OCI-LY3 (cell line): ENCODE measurements at regions not wholly inside any gene's neighbourhood (a gene's known extent, or its start where the extent isn't known, plus 50 kb on each side); places are given as distances from the start of the nearest gene placed in this dataset.

Experiments used
- H2AFZ ChIP-seq: fragments of 200-600, 300-600 bp; shearing (Covaris generic); 2 replicates; pipeline ENCODE4 v1.6.0; 2014; ENCODE audit warnings: antibody characterized with exemption, low read depth, low read length
- H3K27ac ChIP-seq: fragments of 200-600, 300-600 bp; sonication (generic); 2 replicates; pipeline ENCODE4 v1.5.1; 2014; ENCODE audit warnings: mild to moderate bottlenecking, low read length, moderate library complexity, mixed read lengths
- H3K27me3 ChIP-seq: fragments of 200-600, 300-600 bp; sonication (generic); 2 replicates; pipeline ENCODE4 v1.6.1; 2014; ENCODE audit warnings: low read depth, low read length, mixed read lengths
- H3K36me3 ChIP-seq: fragments of 200-600, 300-600 bp; sonication (generic); replicated peaks from 2 replicates; pipeline ENCODE3; 2014; ENCODE audit warnings: low read depth, low read length, mixed read lengths
- H3K4me1 ChIP-seq: fragments of 300-600, 200-600 bp; sonication (generic); 2 replicates; pipeline ENCODE4 v1.6.1; 2014; ENCODE audit warnings: low read length, mixed read lengths
- H3K4me2 ChIP-seq: fragments of 200-600, 300-600 bp; sonication (generic); 2 replicates; pipeline ENCODE4 v1.6.1; 2014; ENCODE audit warnings: low read length, mixed read lengths
- H3K4me3 ChIP-seq: fragments of 300-600, 200-600 bp; sonication (generic); 2 replicates; pipeline ENCODE4 v1.5.1; 2014; ENCODE audit warnings: antibody characterized with exemption, mild to moderate bottlenecking, low read length, moderate library complexity
- H3K79me2 ChIP-seq: fragments of 300-600, 200-600 bp; shearing (Covaris generic); 2 replicates; pipeline ENCODE4 v1.6.1; 2014; ENCODE audit warnings: mild to moderate bottlenecking, low read length, mixed read lengths
- H3K9ac ChIP-seq: fragments of 300-600, 200-600 bp; shearing (Covaris generic); 2 replicates; pipeline ENCODE4 v1.6.0; 2014; ENCODE audit warnings: mild to moderate bottlenecking, low read length, moderate library complexity
- H3K9me3 ChIP-seq: fragments of 200-600, 300-600 bp; shearing (Covaris generic); 2 replicates; pipeline ENCODE4 v1.6.1; 2014; ENCODE audit warnings: low read length, mixed read lengths; ENCODE audit not compliant: insufficient read depth
- H4K20me1 ChIP-seq: fragments of 200-600, 300-600 bp; sonication (generic); 2 replicates; pipeline ENCODE4 v1.6.1; 2016; ENCODE audit warnings: low read length, mixed read lengths; ENCODE audit not compliant: insufficient read depth
- EZH2phosphoT487 ChIP-seq: fragments of 200-600 bp; shearing (Covaris generic); IDR thresholded peaks from 2 replicates; pipeline ENCODE4 v1.6.1; 2018; ENCODE audit warnings: antibody characterized with exemption, mixed run types, low read depth
- TF ChIP-seq, protein P1 (sequence below): fragments of 200-600, 300-600 bp; sonication (generic); IDR thresholded peaks from 2 replicates; pipeline ENCODE4 v1.5.1; 2014; ENCODE audit warnings: antibody characterized with exemption, low read length, low read depth

DNA sequence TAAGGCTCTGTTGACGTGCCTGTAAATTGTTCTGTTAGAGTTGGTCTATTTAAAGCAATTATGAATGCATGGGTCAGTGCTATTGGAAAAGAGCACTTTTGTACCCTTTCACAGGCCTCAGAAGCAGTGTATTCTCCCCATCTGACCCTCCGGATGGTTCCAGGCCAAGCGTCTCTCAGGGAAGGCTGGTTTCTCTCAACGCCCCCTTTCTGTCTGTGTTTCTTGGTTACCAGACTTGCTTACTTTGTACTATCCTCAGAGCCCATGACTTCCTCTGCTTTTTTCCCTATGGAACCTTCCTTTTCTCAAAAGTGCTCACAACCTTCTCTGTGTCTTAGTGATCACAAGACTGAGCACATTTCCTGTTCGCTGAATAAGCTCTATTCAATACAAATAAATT, 559.3 kb upstream of the ZFP42 start:
- no peak for TF ChIP-seq EZH2phosphoT487
- TF ChIP-seq, protein P1, sequence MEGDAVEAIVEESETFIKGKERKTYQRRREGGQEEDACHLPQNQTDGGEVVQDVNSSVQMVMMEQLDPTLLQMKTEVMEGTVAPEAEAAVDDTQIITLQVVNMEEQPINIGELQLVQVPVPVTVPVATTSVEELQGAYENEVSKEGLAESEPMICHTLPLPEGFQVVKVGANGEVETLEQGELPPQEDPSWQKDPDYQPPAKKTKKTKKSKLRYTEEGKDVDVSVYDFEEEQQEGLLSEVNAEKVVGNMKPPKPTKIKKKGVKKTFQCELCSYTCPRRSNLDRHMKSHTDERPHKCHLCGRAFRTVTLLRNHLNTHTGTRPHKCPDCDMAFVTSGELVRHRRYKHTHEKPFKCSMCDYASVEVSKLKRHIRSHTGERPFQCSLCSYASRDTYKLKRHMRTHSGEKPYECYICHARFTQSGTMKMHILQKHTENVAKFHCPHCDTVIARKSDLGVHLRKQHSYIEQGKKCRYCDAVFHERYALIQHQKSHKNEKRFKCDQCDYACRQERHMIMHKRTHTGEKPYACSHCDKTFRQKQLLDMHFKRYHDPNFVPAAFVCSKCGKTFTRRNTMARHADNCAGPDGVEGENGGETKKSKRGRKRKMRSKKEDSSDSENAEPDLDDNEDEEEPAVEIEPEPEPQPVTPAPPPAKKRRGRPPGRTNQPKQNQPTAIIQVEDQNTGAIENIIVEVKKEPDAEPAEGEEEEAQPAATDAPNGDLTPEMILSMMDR, result no peak
- H2AFZ ChIP-seq, result no peak overlapping the region
- no peaks in the 10 kb centered on the region for H3K4me1 ChIP-seq
- H3K9ac ChIP-seq, result no peak overlapping the region
- no peak overlapping the region for H3K4me2 ChIP-seq
- H3K27ac ChIP-seq, result no peak overlapping the region
- no peaks in the 10 kb centered on the region for H3K79me2 ChIP-seq
- no peaks in the 10 kb centered on the region for H3K36me3 ChIP-seq
- no peaks in the 10 kb centered on the region for H4K20me1 ChIP-seq
- H3K27me3 ChIP-seq, result no peaks in the 10 kb centered on the region
- no peak overlapping the region for H3K4me3 ChIP-seq
- H3K9me3 ChIP-seq, result no peaks in the 10 kb centered on the region

DNA sequence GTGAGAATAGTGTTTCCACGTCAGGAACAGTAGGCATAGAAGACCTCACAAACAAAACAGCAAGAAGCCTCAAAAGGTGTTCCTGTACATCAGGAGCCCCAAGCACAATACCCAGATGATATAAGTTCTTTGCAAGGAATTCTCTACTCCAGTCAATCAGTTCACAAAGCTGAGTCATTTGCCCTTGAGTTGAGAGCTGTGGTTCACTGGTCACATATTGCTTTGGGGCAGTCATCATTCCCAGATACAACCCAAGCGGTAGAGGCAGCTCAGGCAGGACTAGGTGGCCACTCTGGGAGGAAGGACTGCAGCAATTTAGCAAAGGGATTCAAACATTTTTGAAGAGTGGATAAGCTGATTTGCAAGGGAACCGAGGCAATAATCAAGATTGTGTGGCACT, 551.5 kb upstream of the ZFP42 start:
- no peaks in the 10 kb centered on the region for H3K9me3 ChIP-seq
- no peaks in the 10 kb centered on the region for H3K79me2 ChIP-seq
- no peaks in the 10 kb centered on the region for H3K4me1 ChIP-seq
- no peak overlapping the region for H3K27ac ChIP-seq
- TF ChIP-seq, protein P1, result no peak
- TF ChIP-seq EZH2phosphoT487, result no peak
- H3K4me3 ChIP-seq, result no peak overlapping the region
- H3K4me2 ChIP-seq, result no peak overlapping the region
- no peak overlapping the region for H3K9ac ChIP-seq
- H4K20me1 ChIP-seq, result no peaks in the 10 kb centered on the region
- no peak overlapping the region for H2AFZ ChIP-seq
- H3K36me3 ChIP-seq, result no peaks in the 10 kb centered on the region
- no peaks in the 10 kb centered on the region for H3K27me3 ChIP-seq

DNA sequence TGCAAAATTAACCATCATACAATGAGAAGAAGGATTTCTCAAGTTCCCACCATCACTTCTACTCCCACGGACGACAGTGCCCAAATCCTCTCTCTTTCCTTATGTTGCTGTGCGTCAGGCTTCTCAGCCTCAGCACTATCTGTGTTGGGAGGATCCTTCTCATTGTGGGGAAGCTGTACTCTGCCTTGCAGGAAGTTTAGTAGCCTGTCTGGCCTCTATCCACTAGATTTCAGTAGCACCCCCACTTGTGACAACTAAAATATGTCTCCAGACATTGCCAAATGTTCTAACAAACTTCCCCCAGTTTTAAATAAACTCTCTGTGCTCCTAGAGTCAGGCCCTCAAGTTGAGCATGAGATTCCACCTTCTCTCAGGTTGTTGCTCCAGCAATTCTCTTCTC, 545.9 kb upstream of the ZFP42 start:
- no peaks in the 10 kb centered on the region for H3K4me1 ChIP-seq
- H3K4me3 ChIP-seq, result no peak overlapping the region
- H3K4me2 ChIP-seq, result no peak overlapping the region
- no peaks in the 10 kb centered on the region for H3K9me3 ChIP-seq
- H3K27me3 ChIP-seq, result no peaks in the 10 kb centered on the region
- no peaks in the 10 kb centered on the region for H4K20me1 ChIP-seq
- no peak overlapping the region for H3K9ac ChIP-seq
- H2AFZ ChIP-seq, result no peak overlapping the region
- no peak overlapping the region for H3K27ac ChIP-seq
- TF ChIP-seq, protein P1, result no peak
- no peaks in the 10 kb centered on the region for H3K36me3 ChIP-seq
- no peaks in the 10 kb centered on the region for H3K79me2 ChIP-seq

DNA sequence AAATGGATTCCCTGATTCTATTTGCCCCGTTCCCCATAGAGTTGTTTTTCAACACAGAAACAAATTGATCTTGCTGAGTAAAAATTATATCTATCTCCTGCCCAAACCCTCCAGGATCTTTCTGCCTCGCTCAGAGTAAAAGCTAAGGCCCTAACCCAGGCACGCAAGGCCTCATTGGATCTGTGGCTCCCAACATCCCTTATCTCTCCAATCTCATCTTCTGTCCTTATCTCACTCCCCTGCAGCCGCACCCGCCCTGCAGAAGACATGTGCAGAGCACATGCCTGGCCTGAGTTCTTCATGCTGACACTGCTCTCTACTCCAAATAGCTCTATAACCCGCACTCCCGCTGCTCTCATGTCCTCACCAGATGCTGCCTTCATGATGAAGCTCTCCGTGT, 543.8 kb upstream of the ZFP42 start:
- H3K4me1 ChIP-seq, result no peaks in the 10 kb centered on the region
- H3K9me3 ChIP-seq, result no peaks in the 10 kb centered on the region
- no peaks in the 10 kb centered on the region for H4K20me1 ChIP-seq
- no peak overlapping the region for H3K9ac ChIP-seq
- no peaks in the 10 kb centered on the region for H3K27me3 ChIP-seq
- H3K4me3 ChIP-seq, result no peak overlapping the region
- no peak overlapping the region for H3K4me2 ChIP-seq
- H3K36me3 ChIP-seq, result no peaks in the 10 kb centered on the region
- H2AFZ ChIP-seq, result no peak overlapping the region
- H3K27ac ChIP-seq, result no peak overlapping the region
- TF ChIP-seq EZH2phosphoT487, result no peak
- TF ChIP-seq, protein P1, result no peak
- H3K79me2 ChIP-seq, result no peaks in the 10 kb centered on the region
